NCI-H1436 (cell line): ENCODE measurements at regions not wholly inside any gene's neighbourhood (a gene's known extent, or its start where the extent isn't known, plus 50 kb on each side); places are given as distances from the start of the nearest gene placed in this dataset.
"Not testable (repeated sequence)": the region's sequence is repeated elsewhere in the genome, so short reads cannot be mapped to it uniquely, and the experiment has no call there.

Experiments
- DNase-seq: peaks from one replicate; lab custom pipeline; 2025; lab: John Stamatoyannopoulos, UW

GRCh38 chr14:37712476-37712860 is 117.0 kb downstream of the TTC6 start:
- not testable (repeated sequence) for DNase-seq

DNA sequence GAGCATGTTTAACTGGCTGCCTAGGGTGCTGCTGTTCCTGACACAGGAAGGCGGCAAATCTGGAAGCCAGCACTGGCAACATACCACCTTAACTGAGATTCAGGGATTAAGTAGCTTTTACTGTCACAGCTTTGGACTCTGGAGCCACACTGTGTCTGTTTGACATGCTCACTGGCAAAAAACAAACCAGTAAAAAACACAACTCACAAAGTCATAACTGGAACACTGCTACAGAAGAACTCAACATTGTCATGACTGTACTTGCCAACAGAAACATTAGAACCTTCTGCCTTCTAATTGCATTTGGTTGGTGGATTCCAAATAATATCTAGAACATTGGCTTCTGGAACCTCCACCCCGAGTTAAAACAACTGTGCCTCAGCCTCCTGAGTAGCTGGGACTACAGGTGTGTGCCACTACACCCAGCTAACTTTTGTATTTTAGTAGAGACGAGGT is 117.6 kb downstream of the TTC6 start:
- no peak for DNase-seq

- DNase-seq = no peak
Observed at GRCh38 chr14:37720131-37720530, 124.7 kb downstream of the TTC6 start.

DNA sequence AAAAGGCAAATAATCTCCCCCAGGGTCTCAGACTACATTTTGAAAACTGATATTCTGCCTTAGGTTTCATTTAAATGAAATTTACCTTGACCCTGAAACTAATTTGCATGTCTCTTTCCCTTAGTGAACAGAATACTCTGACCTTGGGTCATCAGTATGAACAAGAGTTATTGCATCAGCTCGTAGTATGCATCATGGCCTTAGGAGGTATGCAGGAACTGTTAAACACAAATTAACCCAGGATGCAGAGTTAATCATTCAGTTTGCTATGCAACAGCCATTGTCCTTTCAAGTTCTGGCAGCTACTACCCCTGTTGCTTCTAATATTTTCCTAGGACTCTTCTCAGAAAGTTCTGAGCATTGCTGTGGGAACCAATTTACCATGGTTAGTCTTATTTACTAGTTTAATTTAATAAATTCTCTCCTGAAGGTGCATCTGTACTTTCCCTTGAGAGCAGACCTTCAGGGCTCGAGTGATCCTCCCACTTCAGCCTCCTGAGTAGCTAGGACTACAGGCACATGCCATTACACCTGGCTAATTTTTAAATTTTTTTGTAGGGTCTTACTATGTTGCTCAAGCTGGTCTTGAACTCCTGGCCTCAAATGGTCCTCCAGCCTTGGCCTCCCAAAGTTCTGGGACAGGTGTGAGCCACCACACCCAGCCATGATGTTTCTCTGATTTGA is 126.7 kb downstream of the TTC6 start:
- DNase-seq = no peak

- DNase-seq = no peak
Observed at GRCh38 chr14:37723515-37723914, 128.1 kb downstream of the TTC6 start.

DNA sequence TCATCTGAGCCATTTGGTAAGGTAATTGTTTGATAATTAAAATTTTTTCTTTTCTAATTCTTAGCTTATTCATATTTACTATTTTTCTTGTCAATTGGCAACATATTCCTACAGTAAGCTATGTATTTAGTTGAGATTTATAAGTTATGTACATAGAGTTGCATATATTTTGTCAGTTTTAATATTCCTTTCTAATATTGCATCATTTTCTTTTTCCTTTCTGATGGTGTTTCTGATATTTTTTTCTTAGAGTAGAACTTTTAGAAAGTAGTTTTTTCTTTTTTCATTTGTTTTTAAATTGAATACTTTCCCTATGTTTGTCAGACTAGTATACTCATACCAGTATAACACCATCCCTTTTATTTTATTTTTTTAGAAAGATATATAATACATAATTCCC is 131.3 kb downstream of the TTC6 start:
- DNase-seq = no peak

DNA sequence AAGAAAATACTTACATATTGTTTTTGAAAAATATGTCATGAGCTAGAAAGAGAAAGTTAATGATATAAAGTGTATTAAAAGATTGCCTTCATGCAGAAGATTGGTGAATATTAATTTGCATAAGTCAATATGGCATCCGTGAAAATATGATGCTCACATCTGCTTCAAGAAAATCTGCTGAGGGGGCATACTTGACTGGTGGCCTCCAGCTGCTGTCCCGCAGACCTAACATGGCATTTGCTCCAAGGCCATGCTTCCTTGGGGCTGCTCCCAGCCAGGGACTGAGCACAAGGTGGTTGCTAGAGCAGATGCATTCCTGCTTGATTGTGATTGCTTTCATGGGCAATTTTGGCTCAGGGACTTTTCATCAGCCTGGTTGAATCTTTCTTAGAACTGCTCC is 133.8 kb downstream of the TTC6 start:
- no peak for DNase-seq

- no peak for DNase-seq
Observed at GRCh38 chr14:37731094-37731493, 135.7 kb downstream of the TTC6 start.

- DNase-seq = no peak
Observed at GRCh38 chr14:37745657-37746056, 150.2 kb downstream of the TTC6 start.

- DNase-seq = no peak
Observed at GRCh38 chr14:37746140-37746832, 150.9 kb downstream of the TTC6 start.

DNA sequence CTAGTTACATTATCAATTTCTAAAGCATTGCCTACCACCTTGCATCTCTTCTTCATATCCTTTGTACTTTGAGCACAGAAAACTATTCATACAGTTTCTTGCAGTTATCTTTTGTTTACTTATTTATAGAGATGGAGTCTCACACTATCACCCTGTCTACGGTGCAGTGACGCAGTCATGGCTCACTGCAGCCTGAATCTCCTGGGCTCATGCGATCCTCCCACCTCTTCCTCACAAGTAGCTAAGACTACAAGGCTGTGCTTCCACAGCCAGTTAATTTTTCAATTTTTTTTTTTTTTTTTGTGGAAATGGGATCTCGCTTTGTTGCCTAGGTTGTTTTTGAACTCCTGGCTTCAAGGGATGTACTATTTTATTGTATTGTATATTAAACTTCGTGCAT is 158.0 kb downstream of the TTC6 start:
- DNase-seq = no peak

DNA sequence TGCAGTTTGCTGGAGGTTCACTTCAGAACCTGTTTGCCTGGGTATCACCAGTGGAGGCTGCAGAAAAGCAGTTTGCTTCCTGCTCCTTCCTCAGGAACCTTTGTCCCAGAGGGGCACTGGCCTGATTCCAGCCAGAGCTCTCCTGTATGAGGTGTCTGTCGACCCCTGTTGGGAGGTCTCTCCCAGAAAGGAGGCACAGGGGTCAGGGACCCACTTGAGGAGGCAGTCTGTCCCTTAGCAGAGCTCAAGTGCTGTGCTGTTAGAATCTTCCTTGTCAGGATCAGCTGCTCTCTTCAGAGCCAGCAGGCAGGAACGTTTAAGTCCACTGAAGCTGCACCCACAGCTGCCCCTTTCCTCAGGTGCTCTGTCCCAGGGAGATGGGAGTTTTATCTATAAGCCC is 164.8 kb downstream of the TTC6 start:
- not testable (repeated sequence) for DNase-seq

DNA sequence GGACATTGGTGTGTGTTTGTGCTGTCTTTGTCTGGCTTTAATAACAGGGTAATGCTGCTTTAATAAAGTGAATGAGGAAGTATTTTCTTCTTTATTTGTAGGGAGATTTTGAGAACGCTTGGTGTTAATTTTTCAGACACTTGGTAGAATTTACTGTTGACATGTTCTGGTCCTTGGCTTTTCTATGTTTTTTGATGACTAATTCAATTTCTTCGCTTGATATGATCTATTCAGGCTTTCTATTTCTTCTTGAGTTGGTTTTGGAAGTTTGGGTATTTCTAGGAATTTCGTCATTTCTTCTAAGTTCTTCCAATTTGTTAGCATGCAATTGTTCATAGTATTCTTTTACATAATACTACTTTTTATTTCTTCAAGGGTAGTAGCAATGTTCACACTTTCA is 167.8 kb downstream of the TTC6 start:
- no peak for DNase-seq

DNA sequence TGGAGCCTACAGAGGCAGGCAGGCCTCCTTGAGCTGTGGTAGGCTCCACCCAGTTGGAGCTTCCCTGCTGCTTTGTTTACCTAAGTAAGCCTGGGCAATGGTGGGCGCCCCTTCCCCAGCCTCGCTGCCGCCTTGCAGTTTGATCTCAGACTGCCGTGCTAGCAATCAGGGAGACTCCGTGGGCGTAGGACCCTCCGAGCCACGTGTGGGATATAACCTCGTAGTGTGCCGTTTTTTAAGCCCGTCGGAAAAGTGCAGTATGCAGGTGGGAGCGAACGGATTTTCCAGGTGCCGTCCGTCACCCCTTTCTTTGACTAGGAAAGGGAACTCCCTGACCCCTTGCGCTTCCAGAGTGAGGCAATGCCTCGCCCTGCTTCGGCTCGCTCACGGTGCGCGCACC is 176.9 kb downstream of the TTC6 start:
- DNase-seq = not testable (repeated sequence)

DNA sequence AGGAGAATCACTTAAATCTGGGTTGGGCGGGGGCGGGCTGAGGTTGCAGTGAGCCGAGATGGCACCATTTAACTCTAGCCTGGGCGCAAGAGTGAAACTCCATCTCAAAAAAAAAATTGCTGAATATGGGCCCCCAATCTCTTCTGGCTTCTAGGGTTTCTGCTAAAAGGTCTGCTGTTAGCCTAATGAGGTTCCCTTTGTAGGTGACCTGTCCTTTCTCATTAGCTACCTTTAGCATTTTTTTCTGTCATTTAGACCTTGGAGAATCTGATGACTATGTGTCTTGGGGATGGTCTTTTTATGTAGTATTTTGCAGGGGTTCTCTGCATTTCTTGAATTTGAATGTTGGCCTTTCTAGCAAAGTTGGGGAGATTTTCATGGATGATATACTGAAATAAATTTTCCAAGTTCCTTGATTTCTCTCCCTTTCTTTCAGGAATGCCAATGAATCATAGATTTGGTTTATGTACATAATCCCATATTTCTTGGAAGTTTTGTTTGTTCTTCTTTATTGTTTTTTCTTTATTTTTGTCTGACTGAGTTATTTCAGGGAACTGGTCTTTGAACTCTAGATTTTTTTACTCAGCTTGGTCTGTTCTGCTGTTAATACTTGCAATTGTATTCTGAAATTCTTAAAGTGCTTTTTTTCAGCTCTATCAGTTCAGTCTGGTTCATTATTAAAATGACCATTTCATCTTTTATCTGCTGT is 181.5 kb downstream of the TTC6 start:
- no peak for DNase-seq

DNA sequence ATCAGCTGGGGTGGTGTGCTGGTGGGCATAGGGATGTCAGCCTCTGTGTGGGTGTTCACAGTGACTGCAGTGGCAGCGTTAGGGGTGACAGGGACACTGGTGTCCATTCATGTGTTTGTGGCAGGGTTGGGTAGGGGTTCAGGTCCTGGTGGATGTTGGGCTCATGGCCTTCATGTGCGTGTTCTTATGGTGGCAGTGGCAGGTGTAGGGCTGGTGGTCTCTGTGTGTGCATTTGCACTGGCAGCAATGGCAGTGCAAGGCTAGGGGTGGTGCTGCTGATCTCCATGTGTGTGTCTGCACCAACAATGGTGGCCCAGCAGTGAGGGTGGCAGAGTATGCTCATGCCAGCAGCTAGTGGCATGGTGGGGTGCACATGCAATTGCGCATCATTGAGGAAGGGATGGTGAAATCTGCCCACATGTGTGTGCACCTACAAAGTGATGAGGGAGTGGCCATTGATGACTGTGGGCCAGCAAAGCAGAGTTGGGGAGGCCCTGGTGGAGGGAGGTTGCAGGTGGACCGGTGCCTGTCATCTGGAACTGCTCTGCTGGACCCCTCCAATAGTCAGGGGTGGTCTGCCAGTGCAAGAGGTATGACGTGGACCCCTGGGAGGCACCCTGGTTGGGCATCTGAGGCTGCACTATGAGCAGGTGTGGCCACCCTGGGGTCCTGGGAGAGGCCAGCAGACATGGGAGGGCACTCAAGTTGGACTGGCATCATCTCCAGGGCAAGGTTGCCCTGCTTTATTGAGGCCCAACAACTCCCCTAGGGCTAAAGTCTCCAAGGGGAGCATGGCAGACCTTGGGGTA is 182.9 kb downstream of the TTC6 start:
- no peak for DNase-seq

DNA sequence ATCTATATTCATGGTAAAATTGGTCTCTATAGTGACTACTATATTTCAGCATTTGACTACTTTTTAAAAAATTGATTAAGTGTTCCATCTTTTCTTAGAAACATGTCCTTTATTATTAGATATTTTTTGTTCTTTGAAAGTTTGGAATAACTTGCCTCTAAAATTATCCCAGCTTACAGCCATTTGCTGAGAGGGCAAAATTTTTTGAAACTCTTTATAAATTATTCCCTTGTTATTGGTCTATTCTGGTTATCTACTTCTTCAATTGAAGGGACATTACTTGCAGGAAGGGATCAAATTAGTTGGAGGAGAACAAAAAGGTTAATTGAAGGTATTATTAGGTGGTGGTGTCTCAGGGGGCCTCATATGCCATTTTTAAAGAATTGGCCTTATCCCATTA is 184.1 kb downstream of the TTC6 start:
- no peak for DNase-seq

DNA sequence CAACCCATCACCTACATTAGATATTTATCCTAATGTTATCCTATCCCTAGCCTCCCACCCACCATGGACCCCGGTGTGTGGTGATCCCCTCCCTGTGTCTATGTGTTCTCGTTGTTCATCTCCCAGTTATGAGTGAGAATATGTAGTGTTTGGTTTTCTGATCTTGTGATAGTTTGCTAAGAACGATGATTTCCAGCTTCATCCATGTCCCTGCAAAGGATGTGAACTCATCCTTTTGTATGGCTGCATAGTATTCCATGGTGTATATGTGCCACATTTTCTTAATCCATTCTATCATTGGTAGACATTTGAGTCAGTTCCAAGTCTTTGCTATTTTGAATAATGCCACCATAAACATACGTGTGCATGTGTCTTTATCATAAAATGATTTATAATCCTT is 185.3 kb downstream of the TTC6 start:
- DNase-seq = not testable (repeated sequence)

DNA sequence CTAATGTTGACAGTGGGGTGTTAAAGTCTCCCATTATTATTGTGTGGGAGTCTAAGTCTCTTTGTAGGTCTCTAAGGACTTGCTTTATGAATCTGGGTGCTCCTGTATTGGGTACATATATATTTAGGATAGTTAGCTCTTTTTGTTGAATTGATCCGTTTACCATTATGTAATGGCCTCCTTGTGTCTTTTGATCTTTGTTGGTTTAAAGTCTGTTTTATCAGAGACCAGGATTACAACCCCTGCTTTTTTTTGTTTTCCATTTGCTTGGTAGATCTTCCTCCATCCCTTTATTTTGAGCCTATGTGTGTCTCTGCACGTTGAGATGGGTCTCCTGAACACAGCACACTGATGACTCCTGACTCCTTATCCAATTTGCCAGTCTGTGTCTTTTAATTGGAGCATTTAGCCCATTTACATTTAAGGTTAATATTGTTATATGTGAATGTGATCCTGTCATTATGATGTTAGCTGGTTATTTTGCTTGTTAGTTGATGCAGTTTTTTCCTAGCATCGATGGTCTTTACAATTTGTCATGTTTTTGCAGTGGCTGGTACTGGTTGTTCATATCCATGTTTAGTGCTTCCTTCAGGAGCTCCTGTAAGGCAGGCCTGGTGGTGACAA is 188.9 kb downstream of the TTC6 start:
- DNase-seq = not testable (repeated sequence)

DNA sequence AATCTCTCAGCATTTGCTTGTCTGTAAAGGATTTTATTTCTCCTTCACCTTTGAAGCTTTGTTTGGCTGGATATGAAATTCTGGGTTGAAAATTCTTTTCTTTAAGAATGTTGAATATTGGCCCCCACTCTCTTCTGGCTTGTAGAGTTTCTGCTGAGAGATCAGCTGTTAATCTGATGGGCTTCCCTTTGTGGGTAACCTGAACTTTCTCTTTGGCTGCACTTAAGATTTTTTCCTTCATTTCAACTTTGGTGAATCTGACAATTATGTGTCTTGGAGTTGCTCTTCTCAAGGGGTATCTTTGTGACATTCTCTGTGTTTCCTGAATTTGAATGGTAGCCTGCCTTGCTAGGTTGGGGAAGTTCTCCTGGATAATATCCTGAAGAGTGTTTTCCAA is 189.4 kb downstream of the TTC6 start:
- DNase-seq = not testable (repeated sequence)

GRCh38 chr14:37785298-37785697 is 189.9 kb downstream of the TTC6 start:
- not testable (repeated sequence) for DNase-seq

- not testable (repeated sequence) for DNase-seq
Observed at GRCh38 chr14:37786114-37786625, 190.7 kb downstream of the TTC6 start.
